ENCODE measurements at regions not wholly inside any gene's neighbourhood (a gene's known extent, or its start where the extent isn't known, plus 50 kb on each side); places are given as distances from the start of the nearest gene placed in this dataset.

DNA sequence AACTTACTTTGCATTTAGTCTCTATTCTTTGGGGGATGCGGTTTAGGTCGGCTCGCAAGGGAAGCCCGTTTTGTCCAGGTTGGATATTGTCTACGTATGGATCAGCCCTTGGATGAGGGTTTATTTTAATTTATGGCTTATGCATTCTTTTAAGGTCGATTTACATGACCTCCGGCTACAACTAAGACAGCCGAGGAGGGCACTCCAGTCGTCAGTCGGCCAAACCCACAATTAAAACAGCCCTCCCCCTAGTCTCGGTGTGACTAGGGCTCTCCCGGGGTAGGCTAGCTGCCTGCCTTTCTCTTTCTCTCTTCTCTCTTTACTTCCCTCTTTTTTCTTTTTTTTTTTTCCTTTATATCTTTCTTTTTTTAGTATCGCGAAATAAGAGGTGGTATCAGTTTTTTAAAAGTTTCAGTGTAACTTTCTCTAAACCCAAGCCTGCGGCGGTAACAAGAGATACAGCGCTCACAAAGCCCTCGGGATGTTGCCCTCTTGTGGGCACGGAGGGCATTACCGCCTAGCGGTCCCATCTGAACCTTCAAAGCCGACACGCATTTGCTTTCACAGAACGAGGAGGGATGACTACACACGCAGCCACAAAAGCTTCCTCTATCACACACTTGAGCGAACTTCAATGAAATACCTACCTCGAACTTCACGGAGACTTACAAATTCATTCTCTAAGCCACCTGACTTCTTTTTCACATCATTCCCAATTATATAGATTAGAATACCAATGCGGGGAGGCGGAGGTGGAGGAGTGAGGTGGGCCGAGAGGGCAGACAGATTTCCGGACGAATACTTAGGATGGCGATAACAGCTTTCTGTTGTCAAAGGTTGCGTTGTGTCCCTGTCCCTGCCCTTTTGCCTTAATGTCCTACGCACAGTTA is 132.3 kb upstream of the C11orf58 start:
- Histone ChIP-seq H3K36me3 (ENCODE audit: control insufficient read depth, insufficient read depth, low read length) (no peaks in the 10 kb centered on the region), H3K27me3 (replicated peaks; ENCODE audit: control insufficient read depth, insufficient read depth, low read length) (no peaks in the 10 kb centered on the region; the same call in 1 of the 2 replicates), H3K9me3 (no peaks in the 10 kb centered on the region), H3K4me3 (ENCODE audit: low read depth, low read length) (peak overlapping the region; percentile 74), H3K4me1 (peaks cover 4% of the 10 kb centered on the region; the same call in 1 of the 2 replicates)
- no peaks in the 10 kb centered on the region for H3K36me3 Mint-ChIP-seq (ENCODE audit: insufficient read depth, unreplicated experiment)
- ChIA-PET POLR2A (interaction anchor here (0.6 kb wide), 1 partner anchor 418 kb away, joined by 6 read pairs; no protein-coding TSS in a partner anchor), CTCF (interaction anchor here (0.6 kb wide), 1 partner anchor 31 kb away, joined by 3 read pairs; no protein-coding TSS in a partner anchor)
- no peaks in the 10 kb centered on the region for H3K9me3 Mint-ChIP-seq (ENCODE audit: unreplicated experiment)
- H3K4me1 Mint-ChIP-seq (ENCODE audit: low read depth, unreplicated experiment), result no peaks in the 10 kb centered on the region
- no TSS peak for BruUV-seq (replicated peaks)
- TF ChIP-seq, protein P1, sequence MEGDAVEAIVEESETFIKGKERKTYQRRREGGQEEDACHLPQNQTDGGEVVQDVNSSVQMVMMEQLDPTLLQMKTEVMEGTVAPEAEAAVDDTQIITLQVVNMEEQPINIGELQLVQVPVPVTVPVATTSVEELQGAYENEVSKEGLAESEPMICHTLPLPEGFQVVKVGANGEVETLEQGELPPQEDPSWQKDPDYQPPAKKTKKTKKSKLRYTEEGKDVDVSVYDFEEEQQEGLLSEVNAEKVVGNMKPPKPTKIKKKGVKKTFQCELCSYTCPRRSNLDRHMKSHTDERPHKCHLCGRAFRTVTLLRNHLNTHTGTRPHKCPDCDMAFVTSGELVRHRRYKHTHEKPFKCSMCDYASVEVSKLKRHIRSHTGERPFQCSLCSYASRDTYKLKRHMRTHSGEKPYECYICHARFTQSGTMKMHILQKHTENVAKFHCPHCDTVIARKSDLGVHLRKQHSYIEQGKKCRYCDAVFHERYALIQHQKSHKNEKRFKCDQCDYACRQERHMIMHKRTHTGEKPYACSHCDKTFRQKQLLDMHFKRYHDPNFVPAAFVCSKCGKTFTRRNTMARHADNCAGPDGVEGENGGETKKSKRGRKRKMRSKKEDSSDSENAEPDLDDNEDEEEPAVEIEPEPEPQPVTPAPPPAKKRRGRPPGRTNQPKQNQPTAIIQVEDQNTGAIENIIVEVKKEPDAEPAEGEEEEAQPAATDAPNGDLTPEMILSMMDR (IDR thresholded peaks at IDR 0.05; ENCODE audit: insufficient read depth in 1 of 2, low read depth in 1 of 2, low read length in 1 of 2, severe bottlenecking in 1 of 2, unreplicated experiment in 1 of 2), result peak; percentile 95 to 96
- H3K4me3 Mint-ChIP-seq (ENCODE audit: unreplicated experiment), result no peak overlapping the region
- DNase-seq, result peak; percentile 83 to 93
- H3K27me3 Mint-ChIP-seq (ENCODE audit: insufficient read depth, unreplicated experiment), result no peaks in the 10 kb centered on the region
- intact Hi-C loops (cut with micrococcal nuclease; ENCODE audit: unreplicated experiment), result loop anchor here (1.0 to 5.0 kb wide), 8 partner anchors 149 to 564 kb away; partner anchors contain the start of gene SOX6
- peak overlapping the region; percentile 44 for H3K27ac Mint-ChIP-seq (ENCODE audit: unreplicated experiment)

DNA sequence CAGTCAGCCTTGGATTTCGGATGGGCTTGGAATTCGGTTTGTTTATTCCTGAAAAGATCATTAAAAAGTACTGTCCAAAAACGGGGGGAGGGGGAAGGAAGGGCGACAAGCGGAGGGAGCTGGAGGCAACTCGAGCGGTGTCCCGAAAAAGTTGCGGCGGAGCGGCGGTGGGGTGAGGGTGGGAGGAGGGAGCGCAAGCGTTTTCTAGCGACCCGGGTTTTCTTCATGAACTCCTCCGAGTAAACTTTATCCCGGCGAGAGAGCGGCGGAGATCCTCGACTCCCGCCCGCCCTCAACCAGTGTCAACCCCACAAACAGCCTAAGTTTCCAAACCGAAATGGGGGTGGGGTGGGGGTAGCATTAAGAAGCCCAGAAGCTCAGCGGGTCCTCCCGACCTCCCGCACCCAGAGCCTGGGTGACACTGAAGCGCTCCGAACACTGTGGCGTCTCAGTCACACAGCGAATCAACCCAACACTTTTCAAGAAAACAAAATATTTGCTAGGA is 133.0 kb upstream of the C11orf58 start:
- Histone ChIP-seq H3K27me3 (replicated peaks; ENCODE audit: control insufficient read depth, insufficient read depth, low read length) (no peaks in the 10 kb centered on the region; the same call in 1 of the 2 replicates), H3K36me3 (ENCODE audit: control insufficient read depth, insufficient read depth, low read length) (no peaks in the 10 kb centered on the region), H3K9me3 (no peaks in the 10 kb centered on the region), H3K4me3 (ENCODE audit: low read depth, low read length) (peak overlapping the region; percentile 74), H3K4me1 (peaks cover 4% of the 10 kb centered on the region; the same call in 1 of the 2 replicates)
- no peaks in the 10 kb centered on the region for H3K4me1 Mint-ChIP-seq (ENCODE audit: low read depth, unreplicated experiment)
- no peaks in the 10 kb centered on the region for H3K9me3 Mint-ChIP-seq (ENCODE audit: unreplicated experiment)
- ChIA-PET POLR2A (no interaction called here), CTCF (interaction anchor here (0.7 to 1.0 kb wide), 2 partner anchors 8 to 135 kb away, joined by 3 read pairs; no protein-coding TSS in a partner anchor)
- no peak overlapping the region for H3K4me3 Mint-ChIP-seq (ENCODE audit: unreplicated experiment)
- DNase-seq, result peak; percentile 40
- no TSS peak for BruUV-seq (replicated peaks)
- no peak overlapping the region for H3K27ac Mint-ChIP-seq (ENCODE audit: unreplicated experiment)
- no peaks in the 10 kb centered on the region for H3K36me3 Mint-ChIP-seq (ENCODE audit: insufficient read depth, unreplicated experiment)
- TF ChIP-seq, protein P1 (IDR thresholded peaks at IDR 0.05; ENCODE audit: insufficient read depth in 1 of 2, low read depth in 1 of 2, low read length in 1 of 2, severe bottlenecking in 1 of 2, unreplicated experiment in 1 of 2), result no peak
- intact Hi-C loops (cut with micrococcal nuclease; ENCODE audit: unreplicated experiment), result loop anchor here (2.0 to 5.0 kb wide), 4 partner anchors 148 to 563 kb away; partner anchors contain the start of gene SOX6
- H3K27me3 Mint-ChIP-seq (ENCODE audit: insufficient read depth, unreplicated experiment), result no peaks in the 10 kb centered on the region

DNA sequence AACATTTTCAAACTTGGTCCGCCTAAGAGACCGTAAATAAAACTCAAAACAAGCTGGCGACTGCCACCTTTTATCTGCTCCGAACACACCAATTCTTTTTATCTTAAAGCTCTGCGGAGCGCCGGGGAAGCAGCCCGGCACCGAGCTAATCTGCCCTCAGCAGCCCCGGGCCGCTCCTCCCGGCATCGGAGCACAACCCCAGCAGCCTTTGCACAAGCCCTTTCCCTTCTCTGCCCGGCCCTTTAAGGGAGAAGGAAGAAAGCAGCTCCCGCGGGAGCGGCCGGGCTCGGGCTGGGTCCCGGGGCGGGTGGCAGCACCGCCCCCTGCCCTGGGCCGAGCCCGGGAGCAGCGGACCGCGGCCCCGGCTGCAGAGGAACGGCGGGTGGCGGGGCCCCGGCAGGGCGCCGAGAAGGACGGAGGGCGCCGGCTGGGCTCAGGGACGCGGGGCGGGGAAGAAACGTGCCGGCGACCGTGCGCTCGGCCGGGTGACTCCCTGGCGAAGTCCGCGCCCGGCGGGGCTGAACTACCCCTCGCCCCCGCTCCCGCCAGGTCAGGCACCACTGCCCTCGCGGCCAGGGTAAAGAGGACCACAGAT is 133.6 kb upstream of the C11orf58 start:
- H3K36me3 ChIP-seq (ENCODE audit: control insufficient read depth, insufficient read depth, low read length), result no peaks in the 10 kb centered on the region
- no peaks in the 10 kb centered on the region for H3K27me3 Mint-ChIP-seq (ENCODE audit: insufficient read depth, unreplicated experiment)
- no peaks in the 10 kb centered on the region; the same call in 1 of the 2 replicates for H3K27me3 ChIP-seq (replicated peaks; ENCODE audit: control insufficient read depth, insufficient read depth, low read length)
- H3K9me3 ChIP-seq, result no peaks in the 10 kb centered on the region
- H3K4me1 ChIP-seq, result peaks cover 4% of the 10 kb centered on the region; the same call in 1 of the 2 replicates
- no peaks in the 10 kb centered on the region for H3K4me1 Mint-ChIP-seq (ENCODE audit: low read depth, unreplicated experiment)
- no TSS peak for BruUV-seq (replicated peaks)
- H3K36me3 Mint-ChIP-seq (ENCODE audit: insufficient read depth, unreplicated experiment), result no peaks in the 10 kb centered on the region
- TF ChIP-seq, protein P1 (IDR thresholded peaks at IDR 0.05; ENCODE audit: insufficient read depth in 1 of 2, low read depth in 1 of 2, low read length in 1 of 2, severe bottlenecking in 1 of 2, unreplicated experiment in 1 of 2), result no peak
- H3K9me3 Mint-ChIP-seq (ENCODE audit: unreplicated experiment), result no peaks in the 10 kb centered on the region
- intact Hi-C loops (cut with micrococcal nuclease; ENCODE audit: unreplicated experiment), result loop anchor here (2.0 to 5.0 kb wide), 4 partner anchors 148 to 563 kb away; partner anchors contain the start of gene SOX6
- ChIA-PET POLR2A (no interaction called here), CTCF (interaction anchor here (0.7 to 1.0 kb wide), 2 partner anchors 9 to 135 kb away, joined by 3 read pairs; no protein-coding TSS in a partner anchor)
- peak; percentile 44 to 61 for DNase-seq
- H3K4me3 ChIP-seq (ENCODE audit: low read depth, low read length), result peak overlapping the region; percentile 74
- no peak overlapping the region for H3K27ac Mint-ChIP-seq (ENCODE audit: unreplicated experiment)
- H3K4me3 Mint-ChIP-seq (ENCODE audit: unreplicated experiment), result no peak overlapping the region
